PC-3 (cell line): ENCODE measurements at regions not wholly inside any gene's neighbourhood (a gene's known extent, or its start where the extent isn't known, plus 50 kb on each side); places are given as distances from the start of the nearest gene placed in this dataset.

Experiments
- ATAC-seq: fragments of 200-7000 bp; cut with Tn5 transposase; 2 replicates; pipeline ENCODE4 v1.9.1; 2020; ENCODE audit warnings: mild to moderate bottlenecking, moderate library complexity
- BruUV-seq: library from RNA; stranded (reverse); fragments of 400-500 nt; replicated peaks from 2 replicates; lab custom pipeline; 2021; lab: Mats Ljungman, UMichigan
- CTCF ChIA-PET: fragments of 300-600 bp; sonication (Branson Sonifier 250); formaldehyde crosslinking; loops from one replicate; lab custom pipeline; 2022; ENCODE audit warnings: antibody characterized with exemption; lab: Charles Lee
- POLR2A ChIA-PET: fragments of 300-600 bp; sonication (Branson Sonifier 250); formaldehyde crosslinking; loops from one replicate; lab custom pipeline; 2022; ENCODE audit warnings: antibody characterized with exemption; ENCODE audit not compliant: unreplicated experiment; lab: Charles Lee
- DNase-seq: peaks from one replicate; pipeline ENCODE4 v3.0.0-alpha.2; 2015
- H2AFZ ChIP-seq: fragments of 300-600 bp; sonication (generic); 2 replicates; pipeline ENCODE4 v1.6.0; 2016; ENCODE audit warnings: antibody characterized with exemption, low read length
- H3F3A ChIP-seq: fragments of 300-600 bp; sonication (generic); one replicate; pipeline ENCODE4 v1.6.0; 2017; ENCODE audit warnings: antibody characterized with exemption, low read length, control low read depth, mild to moderate bottlenecking; ENCODE audit not compliant: unreplicated experiment
- H3K27ac ChIP-seq: fragments of 300-600 bp; sonication (generic); 2 replicates; pipeline ENCODE4 v1.5.1; 2016; ENCODE audit warnings: mild to moderate bottlenecking, low read length
- H3K27me3 ChIP-seq: fragments of 300-600 bp; sonication (generic); 2 replicates; pipeline ENCODE4 v1.6.1; 2016; ENCODE audit warnings: low read length, mixed read lengths
- H3K36me3 ChIP-seq: fragments of 300-600 bp; sonication (generic); 2 replicates; pipeline ENCODE4 v1.6.1; 2016; ENCODE audit warnings: low read depth, mixed run types, low read length, mixed read lengths
- H3K4me1 ChIP-seq: fragments of 300-600 bp; sonication (generic); 2 replicates; pipeline ENCODE4 v1.5.1; 2016; ENCODE audit warnings: low read length; ENCODE audit not compliant: insufficient read depth
- H3K4me2 ChIP-seq: fragments of 300-600 bp; sonication (generic); 2 replicates; pipeline ENCODE4 v1.6.0; 2016; ENCODE audit warnings: low read length
- H3K4me3 ChIP-seq: fragments of 300-600 bp; sonication (generic); 2 replicates; pipeline ENCODE4 v1.5.1; 2016; ENCODE audit warnings: mild to moderate bottlenecking, low read length, mixed read lengths
- H3K79me2 ChIP-seq: fragments of 300-600 bp; sonication (generic); 2 replicates; pipeline ENCODE4 v1.6.1; 2017; ENCODE audit warnings: low read length, mixed read lengths
- H3K9ac ChIP-seq: fragments of 300-600 bp; sonication (generic); 2 replicates; pipeline ENCODE4 v1.6.0; 2016; ENCODE audit warnings: mild to moderate bottlenecking, low read length
- H3K9me2 ChIP-seq: fragments of 300-600 bp; sonication (generic); replicated peaks from 2 replicates; pipeline ENCODE4 v1.6.1; 2016; ENCODE audit warnings: mixed run types, low read length, mixed read lengths
- H3K9me3 ChIP-seq: fragments of 300-600 bp; sonication (generic); 2 replicates; pipeline ENCODE4 v1.6.1; 2016; ENCODE audit warnings: low read length, mixed read lengths
- H4K20me1 ChIP-seq: fragments of 300-600 bp; sonication (generic); 2 replicates; pipeline ENCODE4 v1.6.1; 2016; ENCODE audit warnings: low read length, mixed read lengths
- EZH2 ChIP-seq: fragments of 300-600 bp; sonication (generic); IDR thresholded peaks from one replicate; pipeline ENCODE4 v1.6.1; 2017; ENCODE audit warnings: antibody characterized with exemption, mild to moderate bottlenecking, low read length; ENCODE audit not compliant: unreplicated experiment
- EZH2phosphoT487 ChIP-seq: fragments of 300-600 bp; sonication (generic); IDR thresholded peaks from 2 replicates; pipeline ENCODE4 v1.6.1; 2018; ENCODE audit warnings: mild to moderate bottlenecking, antibody characterized with exemption, low read length, borderline replicate concordance
- intact Hi-C: fragments of 100-400 bp; cut with micrococcal nuclease; formaldehyde crosslinking; loops from 2 replicates; pipeline ENCODE4 v1.9.0; 2023
- TF ChIP-seq, protein P1 (sequence below): fragments of 300-600 bp; sonication (generic); conservative IDR thresholded peaks from 2 replicates; pipeline ENCODE4 v1.5.1; 2017; ENCODE audit warnings: antibody characterized with exemption, low read depth, mild to moderate bottlenecking, low read length

DNA sequence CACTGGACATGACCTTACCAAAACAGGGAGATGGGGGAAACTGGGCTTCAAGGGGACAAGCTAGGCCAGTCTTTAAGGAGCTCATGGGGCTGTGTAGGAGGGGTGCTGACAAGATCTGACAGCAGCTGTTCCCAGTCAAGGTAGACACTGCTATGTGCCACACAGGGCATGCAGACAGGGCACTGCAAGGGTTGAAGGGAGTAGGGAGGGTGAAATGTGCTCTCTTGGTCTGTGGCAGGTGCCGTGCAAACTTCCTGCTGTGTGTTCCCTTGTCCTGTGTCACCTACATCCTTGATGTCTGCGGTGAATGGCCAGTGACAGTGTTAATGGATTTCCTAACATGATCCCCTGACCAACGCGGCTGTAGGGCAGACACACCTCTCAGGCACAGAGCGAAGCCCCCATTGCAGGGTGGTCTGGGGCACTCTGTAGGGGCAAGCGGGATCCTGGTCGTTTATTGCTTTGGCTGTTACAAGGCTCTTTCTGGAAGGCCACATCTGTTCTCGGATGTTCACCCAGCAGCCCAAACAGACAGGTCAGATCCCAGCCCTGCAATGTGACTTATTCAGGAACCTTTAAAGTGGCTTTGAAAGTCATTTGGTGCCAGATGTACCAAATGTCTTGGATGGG, 199.5 kb upstream of the ZNF536 start:
- Histone ChIP-seq H3F3A (no peaks in the 10 kb centered on the region), H3K4me1 (no peaks in the 10 kb centered on the region), H2AFZ (no peak overlapping the region), H3K36me3 (no peaks in the 10 kb centered on the region), H3K4me3 (no peak overlapping the region), H3K9ac (no peak overlapping the region), H3K9me2 (no peaks in the 10 kb centered on the region), H3K27ac (no peak overlapping the region), H3K27me3 (0 out of 2 replicates have a peak, but pooled peaks cover 3% of the 10 kb centered on the region), H4K20me1 (no peaks in the 10 kb centered on the region), H3K4me2 (no peak overlapping the region), H3K79me2 (no peaks in the 10 kb centered on the region), H3K9me3 (no peaks in the 10 kb centered on the region)
- POLR2A ChIA-PET, result no interaction called here
- no TSS peak for BruUV-seq
- DNase-seq, result no peak
- intact Hi-C loops, result no loop called here
- ATAC-seq, result no peak
- TF ChIP-seq EZH2 (no peak), EZH2phosphoT487 (no peak)
- TF ChIP-seq, protein P1, sequence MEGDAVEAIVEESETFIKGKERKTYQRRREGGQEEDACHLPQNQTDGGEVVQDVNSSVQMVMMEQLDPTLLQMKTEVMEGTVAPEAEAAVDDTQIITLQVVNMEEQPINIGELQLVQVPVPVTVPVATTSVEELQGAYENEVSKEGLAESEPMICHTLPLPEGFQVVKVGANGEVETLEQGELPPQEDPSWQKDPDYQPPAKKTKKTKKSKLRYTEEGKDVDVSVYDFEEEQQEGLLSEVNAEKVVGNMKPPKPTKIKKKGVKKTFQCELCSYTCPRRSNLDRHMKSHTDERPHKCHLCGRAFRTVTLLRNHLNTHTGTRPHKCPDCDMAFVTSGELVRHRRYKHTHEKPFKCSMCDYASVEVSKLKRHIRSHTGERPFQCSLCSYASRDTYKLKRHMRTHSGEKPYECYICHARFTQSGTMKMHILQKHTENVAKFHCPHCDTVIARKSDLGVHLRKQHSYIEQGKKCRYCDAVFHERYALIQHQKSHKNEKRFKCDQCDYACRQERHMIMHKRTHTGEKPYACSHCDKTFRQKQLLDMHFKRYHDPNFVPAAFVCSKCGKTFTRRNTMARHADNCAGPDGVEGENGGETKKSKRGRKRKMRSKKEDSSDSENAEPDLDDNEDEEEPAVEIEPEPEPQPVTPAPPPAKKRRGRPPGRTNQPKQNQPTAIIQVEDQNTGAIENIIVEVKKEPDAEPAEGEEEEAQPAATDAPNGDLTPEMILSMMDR, result no peak
- CTCF ChIA-PET, result no interaction called here

DNA sequence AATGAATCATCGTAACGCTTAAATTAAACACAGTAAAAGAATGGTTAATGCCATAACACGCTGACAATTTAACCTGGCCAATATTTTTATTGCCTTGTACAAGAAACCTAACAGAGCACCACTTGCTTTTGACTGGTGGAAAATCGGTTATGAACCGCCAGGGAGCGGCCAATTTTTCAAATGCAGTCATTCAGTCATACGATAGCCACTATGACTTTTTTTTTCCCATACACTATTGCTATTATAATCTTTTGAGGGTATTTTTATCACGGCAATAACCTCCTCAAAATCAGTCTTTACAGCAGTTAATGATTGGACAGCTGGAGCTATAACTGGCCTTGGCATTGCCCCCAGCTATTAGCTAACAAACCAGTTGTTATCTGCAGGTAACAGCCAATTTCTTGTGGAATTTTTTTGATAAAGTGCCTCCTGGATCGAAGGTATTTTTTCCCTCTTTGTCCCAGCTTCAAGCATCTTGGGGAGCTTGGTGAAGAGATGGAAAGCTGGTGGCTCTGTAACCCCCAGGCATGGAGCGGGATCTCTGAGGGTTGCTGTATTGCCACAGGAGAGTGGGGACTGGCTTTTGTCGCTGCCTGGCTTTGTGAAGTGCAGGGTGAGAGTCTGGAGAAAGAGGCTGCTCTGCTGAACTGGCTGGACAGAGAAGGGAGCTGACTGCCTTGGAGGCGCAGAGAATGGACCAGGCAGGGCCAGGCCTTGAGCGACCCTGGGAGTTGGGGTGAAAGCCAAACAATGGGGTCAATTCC, 198.4 kb upstream of the ZNF536 start:
- Histone ChIP-seq H3F3A (no peaks in the 10 kb centered on the region), H3K27ac (no peak overlapping the region), H3K9me2 (no peaks in the 10 kb centered on the region), H3K79me2 (no peaks in the 10 kb centered on the region), H3K4me1 (no peaks in the 10 kb centered on the region), H2AFZ (no peak overlapping the region), H4K20me1 (no peaks in the 10 kb centered on the region), H3K36me3 (no peaks in the 10 kb centered on the region), H3K9ac (no peak overlapping the region), H3K4me3 (no peak overlapping the region), H3K9me3 (no peaks in the 10 kb centered on the region), H3K4me2 (no peak overlapping the region), H3K27me3 (0 out of 2 replicates have a peak, but pooled peaks cover 3% of the 10 kb centered on the region)
- CTCF ChIA-PET, result no interaction called here
- DNase-seq, result no peak
- no peak for ATAC-seq
- BruUV-seq, result no TSS peak
- TF ChIP-seq, protein P1, result no peak
- no peak for TF ChIP-seq EZH2
- no peak for TF ChIP-seq EZH2phosphoT487
- intact Hi-C loops, result no loop called here
- POLR2A ChIA-PET, result no interaction called here

DNA sequence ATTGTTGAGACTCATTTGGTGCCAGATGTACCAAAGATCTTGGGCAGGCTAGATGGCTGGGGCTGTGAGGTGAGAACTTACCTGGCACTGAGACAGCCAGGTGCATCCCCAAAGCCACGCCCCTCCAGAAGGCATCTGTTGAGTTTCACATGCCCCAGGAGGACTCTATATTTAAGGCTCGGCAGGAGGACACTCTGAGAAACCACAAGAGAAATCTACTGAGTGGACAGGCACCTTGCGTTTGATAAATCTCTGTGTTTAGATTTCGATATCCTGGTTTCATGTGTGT, 197.9 kb upstream of the ZNF536 start:
- Histone ChIP-seq H3K9me3 (no peaks in the 10 kb centered on the region), H3F3A (no peaks in the 10 kb centered on the region), H3K36me3 (no peaks in the 10 kb centered on the region), H2AFZ (no peak overlapping the region), H3K9me2 (no peaks in the 10 kb centered on the region), H4K20me1 (no peaks in the 10 kb centered on the region), H3K9ac (no peak overlapping the region), H3K4me2 (no peak overlapping the region), H3K79me2 (no peaks in the 10 kb centered on the region), H3K27ac (no peak overlapping the region), H3K4me3 (no peak overlapping the region), H3K4me1 (no peaks in the 10 kb centered on the region), H3K27me3 (0 out of 2 replicates have a peak, but pooled peaks cover 3% of the 10 kb centered on the region)
- ChIA-PET POLR2A (no interaction called here), CTCF (no interaction called here)
- no TSS peak for BruUV-seq
- no peak for DNase-seq
- intact Hi-C loops, result no loop called here
- TF ChIP-seq EZH2phosphoT487 (no peak), EZH2 (no peak)
- TF ChIP-seq, protein P1, result no peak
- ATAC-seq, result no peak
